IMR-90 (cell line): ENCODE measurements at regions not wholly inside any gene's neighbourhood (a gene's known extent, or its start where the extent isn't known, plus 50 kb on each side); places are given as distances from the start of the nearest gene placed in this dataset.
A peak's percentile ranks its signal among the peaks of the same experiment; 100 is the strongest.

Experiments
- ATAC-seq: fragments of 200-7000 bp; cut with Tn5 transposase; 2 replicates; pipeline ENCODE4 v1.9.1; 2020; ENCODE audit warnings: low read depth, mild to moderate bottlenecking, moderate library complexity
- BruUV-seq: library from RNA; stranded (reverse); fragments of 400-500 nt; replicated peaks from 2 replicates; lab custom pipeline; 2021; lab: Mats Ljungman, UMichigan
- CTCF ChIA-PET: fragments of 300-600 bp; formaldehyde crosslinking; extraction: SDS; loops from one replicate; lab custom pipeline; 2021; ENCODE audit warnings: antibody characterized with exemption; lab: Yijun Ruan, JAX
- POLR2A ChIA-PET: fragments of 300-600 bp; sonication (Branson Sonifier 250); formaldehyde crosslinking; loops from one replicate; lab custom pipeline; 2022; ENCODE audit warnings: antibody characterized with exemption; ENCODE audit not compliant: unreplicated experiment; lab: Charles Lee
- DNase-seq: peaks from one replicate; pipeline ENCODE4 v3.0.0; 2013
- H2AFZ ChIP-seq: replicated peaks from 2 replicates; pipeline ENCODE3; 2013; ENCODE audit warnings: low read length, mild to moderate bottlenecking; ENCODE audit not compliant: poor library complexity
- H2AK5ac ChIP-seq: 2 replicates; pipeline ENCODE4 v1.6.1; 2013; ENCODE audit warnings: low read depth, low read length, inconsistent platforms
- H2AK9ac ChIP-seq: replicated peaks from 2 replicates; pipeline ENCODE3; 2013; ENCODE audit warnings: mild to moderate bottlenecking, low read depth, low read length, moderate library complexity; ENCODE audit not compliant: poor library complexity
- H2BK120ac ChIP-seq: 2 replicates; pipeline ENCODE4 v1.6.1; 2013; ENCODE audit warnings: low read depth, low read length, inconsistent platforms
- H2BK15ac ChIP-seq: 3 replicates; pipeline ENCODE4 v1.6.1; 2013; ENCODE audit warnings: low read depth, low read length, inconsistent platforms
- H2BK20ac ChIP-seq: 2 replicates; pipeline ENCODE4 v1.6.1; 2013; ENCODE audit warnings: low read depth, mild to moderate bottlenecking, inconsistent platforms, low read length, moderate library complexity
- H2BK5ac ChIP-seq: 2 replicates; pipeline ENCODE4 v1.6.1; 2013; ENCODE audit warnings: mild to moderate bottlenecking, low read depth, low read length, inconsistent platforms; ENCODE audit not compliant: poor library complexity, severe bottlenecking
- H3K14ac ChIP-seq: replicated peaks from 2 replicates; pipeline ENCODE4 v1.6.1; 2013; ENCODE audit warnings: low read depth, low read length, inconsistent platforms
- H3K18ac ChIP-seq: 2 replicates; pipeline ENCODE4 v1.6.1; 2013; ENCODE audit warnings: low read depth, low read length, control low read depth
- H3K23ac ChIP-seq: 2 replicates; pipeline ENCODE4 v1.6.1; 2013; ENCODE audit warnings: low read depth, low read length, inconsistent platforms
- H3K27ac ChIP-seq: 2 replicates; pipeline ENCODE4 v1.5.1; 2013; ENCODE audit warnings: mild to moderate bottlenecking, control low read depth, low read length; ENCODE audit not compliant: insufficient read depth
- H3K27me3 ChIP-seq: 2 replicates; pipeline ENCODE4 v1.6.1; 2013; ENCODE audit warnings: low read length; ENCODE audit not compliant: control insufficient read depth, insufficient read depth
- H3K36me3 ChIP-seq: 2 replicates; pipeline ENCODE4 v1.6.1; 2013; ENCODE audit warnings: low read length, mixed read lengths; ENCODE audit not compliant: control insufficient read depth, insufficient read depth
- H3K4ac ChIP-seq: 2 replicates; pipeline ENCODE4 v1.6.1; 2013; ENCODE audit warnings: low read depth, low read length, inconsistent platforms
- H3K4me1 ChIP-seq: 2 replicates; pipeline ENCODE4 v1.6.1; 2013; ENCODE audit warnings: low read length, mixed read lengths; ENCODE audit not compliant: control insufficient read depth, insufficient read depth
- H3K4me2 ChIP-seq: 2 replicates; pipeline ENCODE4 v1.6.1; 2013; ENCODE audit warnings: low read depth, mild to moderate bottlenecking, control low read depth, low read length, moderate library complexity
- H3K4me3 ChIP-seq: 2 replicates; pipeline ENCODE4 v1.5.1; 2013; ENCODE audit warnings: low read depth, mild to moderate bottlenecking, control low read depth, low read length, moderate library complexity; ENCODE audit not compliant: insufficient read depth
- H3K56ac ChIP-seq: 2 replicates; pipeline ENCODE4 v1.6.1; 2013; ENCODE audit warnings: low read length, inconsistent platforms; ENCODE audit not compliant: insufficient read depth; ENCODE audit errors: extremely low read depth
- H3K79me1 ChIP-seq, 2 experiments: 2 replicates each; pipeline ENCODE4 v1.6.1; 2013; ENCODE audit warnings: low read length in 2 of 2, inconsistent platforms in 1 of 2, low read depth in 1 of 2
- H3K9ac ChIP-seq: 2 replicates; pipeline ENCODE4 v1.6.1; 2013; ENCODE audit warnings: low read depth, low read length, control low read depth
- H3K9me1 ChIP-seq: 2 replicates; pipeline ENCODE4 v1.6.1; 2013; ENCODE audit warnings: low read length, inconsistent platforms; ENCODE audit not compliant: insufficient read depth
- H3K9me3 ChIP-seq: 2 replicates; pipeline ENCODE4 v1.6.1; 2013; ENCODE audit warnings: low read length; ENCODE audit not compliant: control insufficient read depth, insufficient read depth
- H4K20me1 ChIP-seq: 2 replicates; pipeline ENCODE4 v1.6.1; 2013; ENCODE audit warnings: low read length, inconsistent platforms; ENCODE audit not compliant: insufficient read depth
- H4K5ac ChIP-seq: 2 replicates; pipeline ENCODE4 v1.6.1; 2013; ENCODE audit warnings: mild to moderate bottlenecking, low read depth, low read length, control low read depth
- H4K8ac ChIP-seq, 2 experiments: 2 replicates each; pipeline ENCODE4 v1.6.1; 2013; ENCODE audit warnings: low read depth in 2 of 2, low read length in 2 of 2, control low read depth in 1 of 2, inconsistent platforms in 1 of 2
- H4K91ac ChIP-seq: 2 replicates; pipeline ENCODE4 v1.6.1; 2013; ENCODE audit warnings: low read depth, low read length, inconsistent platforms; ENCODE audit not compliant: insufficient read depth
- CEBPB ChIP-seq: IDR thresholded peaks from 2 replicates; pipeline ENCODE4 v1.6.1; 2012; ENCODE audit warnings: low read depth, low read length, improper control_type of control experiment
- FOS ChIP-seq: fragments of 150-350 bp; IDR thresholded peaks from 2 replicates; pipeline ENCODE4 v1.6.1; 2016; ENCODE audit warnings: low read depth, low read length
- MAFK ChIP-seq: IDR thresholded peaks from 2 replicates; pipeline ENCODE4 v1.6.1; 2012; ENCODE audit warnings: low read depth, low read length, improper control_type of control experiment
- MAZ ChIP-seq: IDR thresholded peaks from 2 replicates; pipeline ENCODE4 v1.6.1; 2012; ENCODE audit warnings: low read depth, mild to moderate bottlenecking, low read length, improper control_type of control experiment, moderate library complexity, borderline replicate concordance
- MXI1 ChIP-seq: IDR thresholded peaks from 2 replicates; pipeline ENCODE4 v1.6.1; 2012; ENCODE audit warnings: low read depth, mild to moderate bottlenecking, low read length, moderate library complexity, borderline replicate concordance
- POLR2A ChIP-seq: IDR thresholded peaks from 2 replicates; pipeline ENCODE4 v1.6.1; 2012; ENCODE audit warnings: mild to moderate bottlenecking, low read depth, low read length
- RAD21 ChIP-seq: IDR thresholded peaks from 2 replicates; pipeline ENCODE4 v1.6.1; 2012; ENCODE audit warnings: low read length, improper control_type of control experiment
- RCOR1 ChIP-seq: IDR thresholded peaks from 2 replicates; pipeline ENCODE4 v1.6.1; 2012; ENCODE audit warnings: mild to moderate bottlenecking, low read length, improper control_type of control experiment; ENCODE audit not compliant: insufficient replicate concordance
- RFX5 ChIP-seq: IDR thresholded peaks from 2 replicates; pipeline ENCODE4 v1.8.0; 2012; ENCODE audit warnings: low read depth, mild to moderate bottlenecking, low read length, moderate library complexity
- WGBS, 2 experiments: methylation state at CpG; one replicate each; pipeline versions ENCODE4 v1.1.5 to v1.1.7; 2013; ENCODE audit warnings: missing lambda C conversion rate in 2 of 2; ENCODE audit not compliant: insufficient read length in 1 of 2; ENCODE audit errors: extremely low coverage in 2 of 2; 5-methylcytosine and 5-hydroxymethylcytosine counted together
- dilution Hi-C: fragments of 300-500 bp; cut with HindIII; formaldehyde crosslinking; loops from one replicate; pipeline ENCODE4 v1.14.3; 2018; ENCODE audit warnings: low sequenced_read_pairs; ENCODE audit not compliant: unreplicated experiment
- in situ Hi-C: fragments of 300-500 bp; cut with MboI; formaldehyde crosslinking; loops from 3 replicates; pipeline ENCODE4 v1.14.3; 2019; ENCODE audit warnings: low sequenced_read_pairs, inconsistent platforms, mixed read lengths
- intact Hi-C: fragments of 100-400 bp; cut with micrococcal nuclease; formaldehyde crosslinking; loops from 2 replicates; pipeline ENCODE4 v1.10.0; 2022
- TF ChIP-seq, protein P1 (sequence below): fragments of 150-350 bp; IDR thresholded peaks from 2 replicates; pipeline ENCODE4 v1.6.1; 2017; ENCODE audit warnings: mild to moderate bottlenecking, antibody characterized with exemption, low read length, low read depth
- TF ChIP-seq, protein P2 (sequence below): fragments of 150-350 bp; IDR thresholded peaks from 2 replicates; pipeline ENCODE4 v1.6.1; 2016; ENCODE audit warnings: low read depth, mild to moderate bottlenecking, low read length, moderate library complexity, borderline replicate concordance

DNA sequence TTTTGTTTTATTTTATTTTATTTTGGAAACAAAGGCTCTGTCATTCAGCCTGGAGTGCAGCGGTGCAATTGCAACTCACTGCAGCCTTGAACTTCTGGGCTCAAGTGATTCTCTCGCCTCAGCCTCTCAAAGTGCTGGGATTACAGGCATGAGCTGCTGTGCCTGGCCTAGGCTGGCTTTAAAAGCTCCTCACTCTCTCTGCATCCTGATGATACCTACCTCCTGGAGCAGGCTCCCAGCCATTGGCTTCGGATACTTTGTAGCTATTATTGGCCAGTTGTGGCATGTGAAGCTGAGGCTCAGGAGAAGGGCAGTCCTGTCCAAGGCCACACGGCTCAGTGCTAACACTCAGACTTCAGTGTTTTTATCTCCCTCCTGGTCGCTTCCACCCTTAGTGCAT, 158.0 kb downstream of the SEC14L1 start:
- H2BK5ac ChIP-seq, result no peak overlapping the region
- H3K18ac ChIP-seq, result no peak overlapping the region
- CTCF ChIA-PET, result no interaction called here
- BruUV-seq, result no TSS peak
- H3K4me1 ChIP-seq, result no peaks in the 10 kb centered on the region; the same call in 1 of the 2 replicates
- in situ Hi-C loops, result no loop called here
- dilution Hi-C loops, result no loop called here
- H2AK9ac ChIP-seq, result peak overlapping the region; percentile 9
- H3K36me3 ChIP-seq, result peaks cover 5% of the 10 kb centered on the region; the same call in 1 of the 2 replicates
- WGBS, 2 experiments, result 100% methylated on average over 2 of the region's 5 CpGs; no CpG with 5 or more reads in 1 of the 2 experiments
- intact Hi-C loops, result no loop called here
- no peak overlapping the region for H2BK20ac ChIP-seq
- peaks cover 9 to 50% of the 10 kb centered on the region in 2 experiments for H3K79me1 ChIP-seq
- H4K20me1 ChIP-seq, result no peaks in the 10 kb centered on the region
- no peak for ATAC-seq
- H3K4me2 ChIP-seq, result no peak overlapping the region
- no peak for DNase-seq
- no peak overlapping the region for H3K9ac ChIP-seq
- no peak overlapping the region for H3K56ac ChIP-seq
- H3K4me3 ChIP-seq, result no peak overlapping the region
- no peak overlapping the region for H3K23ac ChIP-seq
- no peak overlapping the region for H3K27ac ChIP-seq
- H2BK15ac ChIP-seq, result no peak overlapping the region
- POLR2A ChIA-PET, result no interaction called here
- H3K9me3 ChIP-seq, result peaks cover 9% of the 10 kb centered on the region
- no peak overlapping the region for H4K5ac ChIP-seq
- no peak overlapping the region for H4K91ac ChIP-seq
- H3K9me1 ChIP-seq, result peaks cover 4% of the 10 kb centered on the region; the same call in 1 of the 2 replicates
- no peak overlapping the region for H2AK5ac ChIP-seq
- no peak overlapping the region for H2BK120ac ChIP-seq
- no peak overlapping the region for H4K8ac ChIP-seq
- no peak overlapping the region for H3K4ac ChIP-seq
- no peak overlapping the region for H2AFZ ChIP-seq
- TF ChIP-seq RCOR1, result no peak
- no peak for TF ChIP-seq RAD21
- TF ChIP-seq CEBPB, result no peak
- TF ChIP-seq MAFK, result no peak
- TF ChIP-seq, protein P1, sequence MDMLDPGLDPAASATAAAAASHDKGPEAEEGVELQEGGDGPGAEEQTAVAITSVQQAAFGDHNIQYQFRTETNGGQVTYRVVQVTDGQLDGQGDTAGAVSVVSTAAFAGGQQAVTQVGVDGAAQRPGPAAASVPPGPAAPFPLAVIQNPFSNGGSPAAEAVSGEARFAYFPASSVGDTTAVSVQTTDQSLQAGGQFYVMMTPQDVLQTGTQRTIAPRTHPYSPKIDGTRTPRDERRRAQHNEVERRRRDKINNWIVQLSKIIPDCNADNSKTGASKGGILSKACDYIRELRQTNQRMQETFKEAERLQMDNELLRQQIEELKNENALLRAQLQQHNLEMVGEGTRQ, result no peak
- TF ChIP-seq MXI1, result no peak
- TF ChIP-seq FOS, result no peak
- no peak for TF ChIP-seq POLR2A
- no peak for TF ChIP-seq MAZ
- TF ChIP-seq, protein P2, sequence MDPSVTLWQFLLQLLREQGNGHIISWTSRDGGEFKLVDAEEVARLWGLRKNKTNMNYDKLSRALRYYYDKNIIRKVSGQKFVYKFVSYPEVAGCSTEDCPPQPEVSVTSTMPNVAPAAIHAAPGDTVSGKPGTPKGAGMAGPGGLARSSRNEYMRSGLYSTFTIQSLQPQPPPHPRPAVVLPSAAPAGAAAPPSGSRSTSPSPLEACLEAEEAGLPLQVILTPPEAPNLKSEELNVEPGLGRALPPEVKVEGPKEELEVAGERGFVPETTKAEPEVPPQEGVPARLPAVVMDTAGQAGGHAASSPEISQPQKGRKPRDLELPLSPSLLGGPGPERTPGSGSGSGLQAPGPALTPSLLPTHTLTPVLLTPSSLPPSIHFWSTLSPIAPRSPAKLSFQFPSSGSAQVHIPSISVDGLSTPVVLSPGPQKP, result no peak
- TF ChIP-seq RFX5, result no peak
- H3K14ac ChIP-seq, result no peak overlapping the region
- no peaks in the 10 kb centered on the region for H3K27me3 ChIP-seq
